ENCODE measurements at regions not wholly inside any gene's neighbourhood (a gene's known extent, or its start where the extent isn't known, plus 50 kb on each side); places are given as distances from the start of the nearest gene placed in this dataset.

DNA sequence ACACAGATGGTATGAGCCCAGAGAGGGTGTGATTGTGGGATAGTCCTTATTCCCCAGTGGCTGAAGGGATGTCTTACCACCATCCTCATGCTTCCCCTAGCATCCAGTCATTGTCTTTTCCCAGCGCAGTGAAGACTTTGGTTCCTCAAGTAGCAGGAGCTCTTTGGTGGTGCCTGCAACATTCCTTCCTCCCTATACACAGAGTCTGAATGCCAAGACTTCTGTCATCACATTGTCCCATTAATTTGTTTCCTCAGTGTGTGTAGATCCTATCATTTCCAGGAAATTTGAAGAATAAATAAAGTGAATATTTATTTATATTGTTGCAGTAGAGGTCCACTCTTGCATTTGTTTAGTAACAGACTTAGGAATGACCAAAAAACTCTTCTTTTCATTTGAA is 147.2 kb downstream of the DACT1 start:
- no peak for DNase-seq

GRCh38 chr14:58785701-58786100 is 147.9 kb downstream of the DACT1 start:
- DNase-seq = no peak

GRCh38 chr14:58787592-58787991 is 149.8 kb downstream of the DACT1 start:
- no peak for DNase-seq

DNA sequence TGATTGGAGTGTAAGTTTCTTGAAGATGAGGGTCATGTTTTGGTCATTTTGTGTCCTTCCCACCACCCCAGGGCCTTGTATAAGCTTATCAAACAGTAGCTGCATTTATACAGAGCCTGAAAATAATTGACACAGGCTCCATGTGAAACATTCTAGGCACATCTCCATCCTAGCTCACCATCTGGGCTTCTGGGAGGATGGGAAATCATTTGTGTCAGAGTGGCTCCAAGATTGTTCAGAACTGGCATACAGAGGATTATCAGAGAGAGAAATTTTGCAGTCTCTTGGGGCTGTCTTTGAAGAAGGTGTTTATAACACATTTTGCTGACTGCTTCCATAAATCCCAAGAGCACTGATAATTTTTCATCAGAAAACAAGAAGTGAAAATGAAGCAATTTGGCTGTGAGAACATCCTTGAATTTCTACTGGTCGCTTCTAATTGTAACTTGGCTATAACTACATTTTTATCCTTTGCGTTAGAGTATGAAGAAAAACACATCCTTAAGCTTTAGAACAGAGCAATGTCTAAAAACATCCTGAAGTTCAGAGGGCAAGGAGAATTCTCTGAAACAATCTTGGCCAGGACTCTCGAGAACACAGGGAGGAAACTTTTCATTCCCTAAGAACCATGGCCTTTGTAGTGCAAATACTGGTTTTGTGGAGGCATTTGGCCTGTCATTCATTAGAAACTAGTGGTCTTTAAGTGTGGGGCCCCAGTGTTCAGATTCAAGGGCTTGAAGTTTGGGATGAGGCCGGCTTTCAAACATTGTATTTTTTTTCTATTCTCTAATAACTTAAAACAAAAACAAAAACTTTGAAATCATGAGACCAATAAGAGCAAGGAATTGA is 151.1 kb downstream of the DACT1 start:
- no peak for DNase-seq

DNA sequence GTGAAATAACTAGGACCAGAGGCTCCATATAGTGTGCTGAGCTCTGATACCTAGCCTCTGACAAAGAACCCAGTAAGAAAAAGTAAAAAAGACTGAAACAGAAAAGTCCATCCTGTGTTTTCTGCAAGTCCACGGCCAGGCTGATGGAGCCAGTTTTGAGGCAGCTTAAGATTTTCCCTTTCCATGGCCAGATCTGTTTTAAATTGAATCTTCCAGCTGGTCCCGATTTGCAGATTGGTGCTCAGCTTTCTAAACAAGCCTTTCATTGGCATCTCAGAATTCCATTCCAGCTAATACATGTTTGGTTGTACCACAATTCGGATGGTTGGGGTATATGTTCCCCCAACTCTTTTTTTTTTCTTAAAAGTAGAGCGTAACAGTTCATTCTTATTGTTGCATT is 152.0 kb downstream of the DACT1 start:
- DNase-seq = no peak

DNA sequence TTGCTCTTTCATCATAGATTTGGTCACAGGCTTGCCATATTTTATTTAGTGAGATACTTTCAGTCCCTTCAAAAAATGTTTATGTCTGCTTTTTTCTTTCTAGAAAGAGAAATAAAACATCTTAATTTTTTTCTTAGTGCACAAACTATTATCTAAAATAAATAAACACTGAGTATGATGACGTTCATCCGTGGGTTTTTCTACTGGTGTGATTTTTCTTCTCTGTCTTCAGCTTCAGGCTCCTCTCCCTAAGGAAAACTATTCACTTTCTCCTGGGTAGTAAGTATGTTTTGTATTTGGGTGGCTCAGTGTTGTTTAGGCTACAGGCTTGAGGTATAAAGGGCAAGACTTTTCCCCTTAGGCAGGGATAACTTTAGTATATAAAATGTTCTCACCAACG is 154.7 kb downstream of the DACT1 start:
- DNase-seq = peak; percentile 63

DNA sequence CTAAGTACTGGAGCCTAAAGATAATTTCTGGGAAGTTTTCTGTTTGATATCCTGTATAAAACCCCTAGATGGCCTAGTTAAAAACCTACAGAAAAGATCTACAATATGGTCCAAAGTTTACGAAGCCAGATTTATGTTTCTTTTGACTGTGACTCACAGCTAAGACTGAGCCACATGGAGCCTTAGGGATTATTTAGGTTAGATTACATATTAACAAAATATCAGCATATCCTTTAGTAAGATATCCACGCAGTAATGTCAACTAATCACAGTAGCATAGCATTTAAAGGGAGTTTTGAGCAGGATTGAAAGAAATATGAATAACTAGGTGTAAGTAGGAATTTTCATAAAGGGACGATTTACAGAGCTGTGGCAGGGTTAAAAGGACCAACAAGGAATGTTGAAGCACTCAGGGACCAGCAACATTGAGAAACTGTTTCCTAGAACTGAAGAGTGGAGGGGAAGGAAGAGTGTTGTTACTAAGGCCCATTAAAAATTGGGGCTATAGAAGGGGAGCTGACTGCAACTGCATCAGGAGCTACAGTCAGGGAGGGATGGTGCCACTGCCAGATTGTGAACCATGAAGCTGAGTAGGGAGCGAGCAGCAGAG is 155.5 kb downstream of the DACT1 start:
- peak; percentile 66 for DNase-seq

DNA sequence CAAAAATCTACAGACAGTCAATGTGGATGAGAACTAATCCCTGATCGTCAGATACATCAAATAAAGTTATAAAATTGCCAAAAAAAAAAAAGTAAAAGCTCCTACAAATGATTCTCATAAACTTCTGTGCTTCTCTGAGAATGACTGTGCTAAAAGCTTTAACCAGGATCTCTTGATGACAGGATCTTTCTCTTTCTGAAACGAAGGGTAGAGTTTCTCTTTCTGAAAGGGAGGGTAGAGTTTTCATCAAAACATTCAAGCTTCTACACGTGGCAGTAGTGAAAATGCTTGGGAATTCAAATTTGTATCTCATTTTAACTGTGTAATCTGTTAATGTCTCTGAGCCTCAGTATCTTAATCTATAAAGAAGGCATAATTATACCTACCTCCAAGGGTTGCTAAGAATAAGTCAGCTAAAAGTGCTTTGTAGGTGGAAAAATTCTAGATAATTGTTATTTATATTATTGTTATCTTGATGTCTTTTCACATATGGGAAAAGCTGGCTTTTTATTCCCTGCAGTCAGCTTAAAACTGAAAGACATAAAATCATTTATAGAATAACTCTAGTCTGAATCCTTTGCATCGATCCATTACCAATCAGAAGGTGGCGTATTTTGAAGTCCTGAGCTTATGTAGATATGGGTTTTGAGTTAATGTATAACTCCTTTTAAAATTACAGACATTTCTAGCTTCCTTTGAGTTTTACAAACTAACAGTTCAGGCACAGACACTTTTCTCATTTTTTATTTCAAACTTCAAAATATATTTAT is 157.4 kb downstream of the DACT1 start:
- DNase-seq = no peak

DNA sequence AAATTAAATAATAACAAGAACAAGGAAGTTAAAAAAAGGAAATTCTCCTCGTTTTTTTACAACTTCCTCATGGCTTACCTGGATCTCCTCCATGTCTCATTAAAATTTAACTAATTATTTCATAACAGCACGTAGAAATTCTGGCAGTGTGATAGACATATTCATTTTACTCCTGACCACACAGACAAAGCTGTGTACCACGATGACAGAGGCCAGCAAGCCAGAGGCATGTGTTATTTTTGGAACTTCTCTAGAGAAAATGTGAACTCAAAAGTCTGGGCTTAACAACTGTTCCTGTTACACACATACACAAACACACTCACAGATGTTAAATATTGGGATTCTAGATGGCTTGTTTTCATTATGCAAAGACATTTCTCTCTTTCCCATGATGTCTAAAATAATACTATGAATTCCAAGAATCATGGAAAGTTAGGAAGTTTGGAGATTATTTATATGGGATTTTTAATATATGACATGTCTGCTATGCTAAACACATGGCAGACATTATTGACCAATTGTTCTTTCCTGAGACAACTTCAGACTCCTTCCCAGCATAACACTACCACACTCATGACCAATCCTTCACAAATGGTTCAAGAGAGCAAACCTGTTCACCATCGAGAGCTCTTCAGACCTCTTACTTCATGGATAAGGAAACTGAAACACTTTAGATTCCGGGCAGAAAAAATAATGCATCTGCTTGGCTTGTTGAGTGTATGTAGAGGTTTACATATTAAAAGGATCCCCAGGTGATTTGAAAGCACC is 158.7 kb downstream of the DACT1 start:
- DNase-seq = no peak

GRCh38 chr14:58797010-58797429 is 159.3 kb downstream of the DACT1 start:
- DNase-seq = no peak

DNA sequence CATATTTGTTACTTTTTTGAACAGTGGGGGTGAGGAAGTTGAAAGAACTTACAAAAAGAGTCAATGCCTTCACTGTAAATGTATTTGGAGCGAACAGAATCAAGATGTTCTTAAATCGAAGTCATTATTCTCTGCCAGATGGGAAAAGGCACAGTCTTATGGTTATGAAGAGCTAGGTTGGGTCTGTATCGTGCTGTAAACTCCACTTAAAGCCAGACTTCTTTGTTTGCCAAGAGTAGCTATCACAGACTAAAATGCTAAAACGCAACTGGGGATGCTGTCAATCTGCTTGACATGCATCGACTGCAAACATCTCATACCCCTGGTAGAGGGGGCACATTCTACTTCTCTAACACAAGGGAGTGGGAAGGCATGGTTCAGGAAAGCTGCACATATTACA is 160.4 kb downstream of the DACT1 start:
- DNase-seq = no peak

GRCh38 chr14:58801086-58801485 is 163.3 kb downstream of the DACT1 start:
- DNase-seq = no peak

GRCh38 chr14:58805057-58805456 is 167.3 kb downstream of the DACT1 start:
- DNase-seq = no peak

DNA sequence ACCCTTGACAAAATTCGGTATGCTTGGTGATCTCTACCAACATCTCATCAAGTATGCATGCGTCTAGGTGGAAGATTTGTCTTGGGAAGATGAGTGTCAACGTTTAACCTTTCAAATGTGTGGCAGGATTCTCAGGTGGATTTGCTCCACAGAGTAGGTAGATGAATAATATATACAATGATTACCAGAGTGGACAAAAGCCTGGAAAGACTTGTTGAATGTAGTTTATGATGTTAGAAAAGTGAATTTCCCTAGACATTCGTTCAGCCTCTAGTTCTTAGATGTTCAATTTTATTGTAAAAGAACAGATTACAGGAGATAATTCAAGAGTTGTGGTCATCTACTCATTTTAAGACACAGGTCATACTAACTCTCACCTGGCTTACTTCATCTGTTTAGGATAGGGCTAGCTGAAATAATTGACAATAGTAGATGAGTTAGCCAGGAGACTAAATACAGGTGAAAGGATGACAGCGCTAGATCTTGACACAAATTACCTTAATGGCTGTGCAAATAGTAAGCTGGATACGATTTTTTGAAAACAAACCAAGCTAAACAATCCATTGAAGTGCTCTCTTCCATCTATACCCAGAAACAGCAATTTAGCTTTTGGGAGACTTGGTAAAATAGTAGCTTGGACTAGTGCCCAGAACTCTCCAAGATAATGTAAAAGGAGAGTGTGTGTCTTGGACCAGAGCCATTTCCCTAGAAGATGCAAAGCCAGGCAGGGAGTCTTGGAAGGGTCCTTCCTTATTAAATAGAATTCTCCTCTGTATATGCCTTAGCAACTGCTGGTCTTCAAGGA is 168.0 kb downstream of the DACT1 start:
- DNase-seq = peak; percentile 84

GRCh38 chr14:58807191-58807590 is 169.4 kb downstream of the DACT1 start:
- DNase-seq = no peak

GRCh38 chr14:58808828-58809227 is 171.1 kb downstream of the DACT1 start:
- DNase-seq = peak; percentile 77

DNA sequence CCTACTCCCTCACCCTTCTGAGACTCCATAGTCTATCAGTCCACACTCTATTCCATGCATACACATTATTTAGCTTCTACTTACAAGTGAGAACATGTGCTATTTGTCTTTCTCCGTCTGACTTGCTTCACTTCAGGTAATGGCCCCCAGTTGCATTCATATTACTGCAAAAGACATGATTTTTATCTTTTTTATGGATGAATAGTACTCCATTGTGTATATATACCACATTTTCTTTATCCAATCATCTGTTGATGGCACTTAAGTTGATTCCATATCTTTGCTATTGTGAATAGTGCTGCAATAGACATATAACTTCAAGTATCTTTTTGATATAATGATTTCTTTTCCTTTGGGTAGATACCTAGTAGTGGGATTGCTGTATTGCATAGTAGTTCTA is 171.8 kb downstream of the DACT1 start:
- no peak for DNase-seq

DNA sequence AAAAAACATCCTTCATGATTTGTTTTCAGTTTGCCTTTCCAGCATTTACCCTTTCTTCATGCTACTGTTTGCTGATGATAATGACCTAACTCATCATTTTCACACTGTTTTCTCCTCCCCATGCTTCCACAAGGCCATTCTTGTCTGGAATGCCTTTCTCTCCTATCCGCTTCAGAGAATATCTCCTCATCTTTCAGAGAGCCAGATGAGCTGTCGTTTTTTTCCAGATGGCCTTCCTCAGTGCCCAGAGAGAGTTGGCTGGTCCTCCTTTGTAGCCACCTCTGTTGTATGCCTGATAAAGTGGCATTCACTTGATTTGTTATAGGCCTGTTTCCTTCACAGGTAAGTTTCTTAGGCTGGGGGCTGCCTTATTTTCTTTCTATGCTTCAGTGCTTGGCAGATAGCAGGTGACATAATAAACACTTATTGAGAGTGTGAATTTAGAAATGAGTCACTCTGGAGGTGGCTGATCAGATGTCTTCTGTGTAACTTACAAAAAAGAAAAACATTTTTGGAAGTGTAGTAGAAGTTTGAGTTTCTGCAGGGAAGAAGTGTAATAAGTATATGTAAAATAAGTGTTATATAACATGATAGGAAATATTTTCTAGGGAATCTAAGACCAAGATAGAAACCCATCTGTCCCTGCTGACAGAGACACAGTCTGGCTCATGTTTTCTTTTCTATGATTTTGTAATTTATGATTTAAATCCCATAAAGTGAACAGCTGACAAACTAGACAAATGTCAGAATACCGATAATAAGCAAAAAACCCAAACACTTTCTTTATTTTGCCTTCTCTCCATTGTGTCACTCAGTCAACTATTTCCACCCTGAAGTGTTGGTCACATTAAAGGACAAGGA is 174.5 kb downstream of the DACT1 start:
- DNase-seq = no peak

GRCh38 chr14:58813745-58814144 is 176.0 kb downstream of the DACT1 start:
- no peak for DNase-seq

DNA sequence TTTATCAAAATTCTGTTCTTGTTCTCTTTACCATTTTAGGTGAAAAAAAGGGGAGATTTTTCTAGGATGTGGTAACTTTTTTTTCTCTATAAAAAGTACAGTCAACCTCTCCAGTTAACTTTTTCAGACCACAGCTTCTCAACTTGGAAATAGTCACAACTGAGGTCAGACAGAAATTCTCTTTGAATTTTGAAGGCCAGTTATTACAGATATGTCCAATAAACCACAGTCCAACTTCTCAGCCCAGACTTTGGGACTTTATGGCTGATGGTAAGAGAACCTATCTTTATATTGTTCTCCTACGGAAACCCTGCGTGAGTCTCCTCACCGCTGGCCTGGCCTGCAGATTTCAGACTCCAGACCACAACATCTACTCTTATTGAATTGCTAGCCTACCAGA is 176.7 kb downstream of the DACT1 start:
- DNase-seq = peak; percentile 41

- peak; percentile 90 for DNase-seq
Observed at GRCh38 chr14:58815161-58815701, 177.5 kb downstream of the DACT1 start.

Data from fibroblast of skin of back (primary cell).